BLaER1 treated with 17β-estradiol and CSF1 and Interleukin-3, amounts not matched to agents 10 nM and 100 nM (cell line): ENCODE measurements at regions not wholly inside any gene's neighbourhood (a gene's known extent, or its start where the extent isn't known, plus 50 kb on each side); places are given as distances from the start of the nearest gene placed in this dataset.
"Not testable (repeated sequence)": the region's sequence is repeated elsewhere in the genome, so short reads cannot be mapped to it uniquely, and the experiment has no call there.

ENCODE experiments used
- H3K27ac ChIP-seq, 11 experiments: shearing (Covaris generic); formaldehyde crosslinking; 2 replicates each; pipeline ENCODE4 v1.8.1; 2022
- H3K27me3 ChIP-seq, 11 experiments: shearing (Covaris generic); formaldehyde crosslinking; 2 replicates each; pipeline ENCODE4 v1.8.1; 2022
- H3K36me3 ChIP-seq, 11 experiments: shearing (Covaris generic); formaldehyde crosslinking; 2 replicates each; pipeline ENCODE4 v1.8.1; 2022
- H3K4me1 ChIP-seq, 10 experiments: shearing (Covaris generic); formaldehyde crosslinking; 2 replicates each; pipeline ENCODE4 v1.8.1; 2022
- H3K4me2 ChIP-seq, 11 experiments: shearing (Covaris generic); formaldehyde crosslinking; 2 replicates each; pipeline ENCODE4 v1.8.1; 2022
- H3K4me3 ChIP-seq, 10 experiments: shearing (Covaris generic); formaldehyde crosslinking; 2 replicates each; pipeline ENCODE4 v1.8.1; 2022
- H3K9ac ChIP-seq, 11 experiments: shearing (Covaris generic); formaldehyde crosslinking; 2 replicates each; pipeline ENCODE4 v1.8.1; 2022
- H3K9me3 ChIP-seq, 11 experiments: shearing (Covaris generic); formaldehyde crosslinking; replicated peaks in 1 of 11; 2 replicates each; pipeline ENCODE4 v1.8.1; 2022
- H4K20me1 ChIP-seq, 11 experiments: shearing (Covaris generic); formaldehyde crosslinking; 2 replicates each; pipeline ENCODE4 v1.8.1; 2022
- Cebpa-rat ChIP-seq, 11 experiments: shearing (Covaris generic); IDR thresholded peaks; 2 replicates each; pipeline ENCODE4 v1.8.1; 2022

GRCh38 chr10:63692220-63692896, 171.2 kb downstream of the REEP3 start:
- H3K4me3 ChIP-seq: no peak overlapping the region
- peaks cover 0 to 8% (median 0%) of the 10 kb centered on the region in 11 experiments; a peak in 1 of 22 replicates for H3K9me3 ChIP-seq
- no peaks in the 10 kb centered on the region for H4K20me1 ChIP-seq
- no peak overlapping the region for H3K9ac ChIP-seq
- H3K4me2 ChIP-seq: peak overlapping the region in 9 of 11 experiments; percentile 4 to 60 (median 42); a peak in 16 of 22 replicates
- H3K27ac ChIP-seq: peak overlapping the region in 3 of 11 experiments; percentile 35 to 50 (median 42); a peak in 3 of 22 replicates
- H3K36me3 ChIP-seq: no peaks in the 10 kb centered on the region
- H3K4me1 ChIP-seq: peaks cover 8 to 28% (median 13%) of the 10 kb centered on the region in 10 experiments; a peak in 16 of 20 replicates
- no peaks in the 10 kb centered on the region for H3K27me3 ChIP-seq
- TF ChIP-seq Cebpa-rat (IDR thresholded peaks at IDR 0.05): no peak

GRCh38 chr10:63693021-63693420, 171.8 kb downstream of the REEP3 start:
- not testable (repeated sequence) for H4K20me1 ChIP-seq, H3K36me3 ChIP-seq, H3K4me3 ChIP-seq, H3K27me3 ChIP-seq, H3K27ac ChIP-seq, H3K9me3 ChIP-seq, H3K9ac ChIP-seq
- peaks cover 8 to 28% (median 13%) of the 10 kb centered on the region in 10 experiments; a peak in 16 of 20 replicates for H3K4me1 ChIP-seq
- peak overlapping the region in 4 of 11 experiments; percentile 4 to 60 (median 56); a peak in 3 of 22 replicates for H3K4me2 ChIP-seq

GRCh38 chr10:63696205-63696604, 175.0 kb downstream of the REEP3 start:
- Histone ChIP-seq H3K4me2 (no peak overlapping the region), H3K9me3 (peaks cover 0 to 8% (median 0%) of the 10 kb centered on the region in 11 experiments; a peak in 1 of 22 replicates), H3K27me3 (no peaks in the 10 kb centered on the region), H3K4me3 (no peak overlapping the region), H3K27ac (no peak overlapping the region), H3K36me3 (no peaks in the 10 kb centered on the region), H3K9ac (no peak overlapping the region), H3K4me1 (peaks cover 33 to 58% (median 43%) of the 10 kb centered on the region in 10 experiments), H4K20me1 (no peaks in the 10 kb centered on the region)
- TF ChIP-seq Cebpa-rat (IDR thresholded peaks at IDR 0.05): no peak

- Histone ChIP-seq H3K36me3 (no peaks in the 10 kb centered on the region), H4K20me1 (no peaks in the 10 kb centered on the region), H3K4me2 (peak overlapping the region in 9 of 11 experiments; percentile 4 to 91 (median 80); a peak in 11 of 22 replicates), H3K27ac (no peak overlapping the region), H3K4me1 (peaks cover 37 to 55% (median 45%) of the 10 kb centered on the region in 10 experiments), H3K9ac (no peak overlapping the region), H3K9me3 (peaks cover 0 to 8% (median 0%) of the 10 kb centered on the region in 11 experiments; a peak in 1 of 22 replicates), H3K27me3 (no peaks in the 10 kb centered on the region), H3K4me3 (no peak overlapping the region)
- no peak for TF ChIP-seq Cebpa-rat (IDR thresholded peaks at IDR 0.05)
Measured at GRCh38 chr10:63697956-63698786, 177.0 kb downstream of the REEP3 start.

GRCh38 chr10:63698787-63699150, 177.6 kb downstream of the REEP3 start:
- Histone ChIP-seq H3K4me2 (peak overlapping the region; percentile 10 to 91 (median 57)), H3K9ac (no peak overlapping the region), H3K27ac (peak overlapping the region in 2 of 11 experiments; percentile 68 to 83; a peak in 5 of 22 replicates), H3K4me1 (peaks cover 43 to 59% (median 51%) of the 10 kb centered on the region in 10 experiments), H4K20me1 (no peaks in the 10 kb centered on the region), H3K27me3 (no peaks in the 10 kb centered on the region), H3K36me3 (no peaks in the 10 kb centered on the region), H3K9me3 (peaks cover 0 to 8% (median 0%) of the 10 kb centered on the region in 11 experiments; a peak in 3 of 22 replicates), H3K4me3 (no peak overlapping the region)
- no peak for TF ChIP-seq Cebpa-rat (IDR thresholded peaks at IDR 0.05)

- Histone ChIP-seq H3K36me3 (no peaks in the 10 kb centered on the region), H3K27ac (peak overlapping the region; percentile 10 to 83 (median 45); a peak in 16 of 22 replicates), H3K9ac (peak overlapping the region in 4 of 11 experiments; percentile 14 to 46 (median 33); a peak in 8 of 22 replicates), H3K27me3 (no peaks in the 10 kb centered on the region), H3K4me1 (peaks cover 46 to 72% (median 63%) of the 10 kb centered on the region in 10 experiments), H3K9me3 (peaks cover 0 to 5% (median 0%) of the 10 kb centered on the region in 11 experiments; a peak in 2 of 22 replicates), H3K4me2 (peak overlapping the region; percentile 37 to 91 (median 57)), H4K20me1 (no peaks in the 10 kb centered on the region), H3K4me3 (no peak overlapping the region)
- TF ChIP-seq Cebpa-rat (IDR thresholded peaks at IDR 0.05): no peak
Measured at GRCh38 chr10:63699785-63700613, 178.8 kb downstream of the REEP3 start.

- H3K27me3 ChIP-seq: no peaks in the 10 kb centered on the region
- peaks cover 46 to 79% (median 64%) of the 10 kb centered on the region in 10 experiments for H3K4me1 ChIP-seq
- H3K27ac ChIP-seq: peak overlapping the region; percentile 10 to 83 (median 45); a peak in 16 of 22 replicates
- no peaks in the 10 kb centered on the region for H4K20me1 ChIP-seq
- peak overlapping the region; percentile 37 to 91 (median 57); a peak in 20 of 22 replicates for H3K4me2 ChIP-seq
- TF ChIP-seq Cebpa-rat (IDR thresholded peaks at IDR 0.05): peak in 2 of 11 experiments; percentile 26 to 33; a peak in 1 of 22 replicates
- peaks cover 0 to 5% (median 0%) of the 10 kb centered on the region in 11 experiments; a peak in 2 of 22 replicates for H3K9me3 ChIP-seq
- H3K36me3 ChIP-seq: no peaks in the 10 kb centered on the region
- H3K4me3 ChIP-seq: no peak overlapping the region
- peak overlapping the region in 4 of 11 experiments; percentile 14 to 46 (median 33); a peak in 8 of 22 replicates for H3K9ac ChIP-seq
Measured at GRCh38 chr10:63700631-63701156, 179.5 kb downstream of the REEP3 start.

- no peaks in the 10 kb centered on the region for H3K27me3 ChIP-seq
- H3K4me3 ChIP-seq: no peak overlapping the region
- H3K4me2 ChIP-seq: peak overlapping the region in 10 of 11 experiments; percentile 17 to 91 (median 76); a peak in 19 of 22 replicates
- peaks cover 0 to 5% (median 0%) of the 10 kb centered on the region in 11 experiments; a peak in 2 of 22 replicates for H3K9me3 ChIP-seq
- no peaks in the 10 kb centered on the region for H3K36me3 ChIP-seq
- peaks cover 46 to 87% (median 71%) of the 10 kb centered on the region in 10 experiments for H3K4me1 ChIP-seq
- H3K9ac ChIP-seq: peak overlapping the region in 2 of 11 experiments; percentile 1 to 35; a peak in 3 of 22 replicates
- H3K27ac ChIP-seq: peak overlapping the region in 8 of 11 experiments; percentile 12 to 83 (median 68); a peak in 13 of 22 replicates
- TF ChIP-seq Cebpa-rat (IDR thresholded peaks at IDR 0.05): no peak
- H4K20me1 ChIP-seq: no peaks in the 10 kb centered on the region
Measured at GRCh38 chr10:63702092-63702491, 180.9 kb downstream of the REEP3 start.
